ENCODE measurements at regions not wholly inside any gene's neighbourhood (a gene's known extent, or its start where the extent isn't known, plus 50 kb on each side); places are given as distances from the start of the nearest gene placed in this dataset.
"Not testable (repeated sequence)": the region's sequence is repeated elsewhere in the genome, so short reads cannot be mapped to it uniquely, and the experiment has no call there.

DNA sequence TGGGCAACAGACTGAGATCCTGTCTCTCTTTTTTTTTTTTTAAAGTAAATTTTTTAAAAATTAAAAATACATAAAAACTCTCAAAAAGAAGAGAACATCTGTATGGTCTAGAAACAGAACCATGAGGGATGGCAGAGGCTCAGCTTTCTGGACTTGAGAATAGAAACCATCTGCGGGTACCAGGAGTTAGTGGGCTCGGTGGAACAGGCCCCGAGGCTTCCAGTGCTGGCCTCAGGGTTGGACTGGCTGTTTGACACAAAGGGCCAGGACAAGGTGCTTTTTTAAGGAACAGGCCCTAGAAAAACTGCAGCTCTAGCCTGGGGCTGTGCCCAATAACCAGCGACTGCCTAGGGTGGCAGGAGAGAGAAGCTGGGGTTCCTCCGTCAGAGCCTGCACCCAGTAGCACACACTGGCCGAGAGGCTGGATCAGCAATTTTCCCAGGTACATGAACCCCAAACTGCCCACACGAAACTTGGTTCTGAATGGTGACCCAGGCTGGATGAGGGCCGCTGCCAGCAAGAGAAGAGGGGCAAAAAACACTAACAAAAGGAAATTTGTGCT is 131.0 kb upstream of the OLIG3 start:
- DNase-seq: no peak

DNA sequence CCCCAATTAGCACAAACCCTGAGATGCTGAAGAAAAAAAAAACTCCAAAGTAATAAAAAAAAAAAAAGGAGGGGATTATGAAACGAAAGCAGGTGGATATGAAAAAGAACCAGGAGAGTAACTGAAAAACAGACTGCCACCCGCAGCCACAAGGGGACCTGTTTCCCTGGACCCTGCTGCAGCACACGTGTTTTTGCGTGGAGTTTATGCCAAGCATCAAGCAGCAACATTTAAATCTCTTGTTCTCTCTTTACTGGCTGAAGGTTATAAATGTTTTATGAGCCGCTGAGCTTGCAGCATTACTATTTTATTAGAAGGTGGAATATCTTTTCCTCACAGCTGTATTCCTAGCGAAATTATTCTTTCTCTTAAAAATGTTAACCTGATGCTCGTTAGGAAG is 131.6 kb upstream of the OLIG3 start:
- DNase-seq: no peak

DNA sequence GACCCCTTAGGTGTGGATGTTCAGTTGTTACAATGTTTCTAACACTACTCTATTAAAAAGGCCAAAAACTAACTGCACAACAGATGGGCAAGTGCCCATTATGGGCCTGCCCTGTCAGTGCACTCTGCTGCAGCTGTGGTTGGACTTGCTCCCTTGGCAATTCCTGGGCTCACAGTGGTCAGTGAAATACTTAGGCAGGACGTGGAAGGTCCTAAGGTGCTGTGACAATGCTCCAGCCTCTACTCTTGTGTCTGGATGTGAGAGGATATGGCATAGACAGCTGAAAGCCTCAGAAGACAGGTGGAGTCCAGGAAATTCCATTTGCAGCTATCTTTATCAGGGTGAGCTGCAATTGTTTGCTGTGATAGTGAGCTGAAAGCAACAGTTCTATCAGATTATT is 136.5 kb upstream of the OLIG3 start:
- DNase-seq: no peak

DNA sequence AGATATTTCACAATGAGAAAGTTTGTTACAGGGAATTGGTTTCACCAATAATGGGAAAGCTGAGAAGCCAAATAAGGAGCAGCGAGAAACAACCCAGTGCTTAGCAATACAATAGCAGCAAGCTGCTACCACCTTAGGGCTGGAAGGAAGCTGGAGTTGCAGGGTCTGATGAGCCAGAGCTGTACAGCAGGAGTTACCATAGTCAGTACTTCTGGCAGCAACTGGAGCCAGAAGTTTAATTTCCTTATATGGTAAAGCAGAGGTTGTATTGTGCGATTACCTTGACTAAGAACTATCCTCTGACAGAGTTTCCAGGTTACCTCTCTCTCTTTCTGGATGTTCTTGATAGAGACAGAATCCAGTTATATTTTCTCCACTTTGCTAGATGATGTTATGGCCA is 137.1 kb upstream of the OLIG3 start:
- no peak for DNase-seq

DNA sequence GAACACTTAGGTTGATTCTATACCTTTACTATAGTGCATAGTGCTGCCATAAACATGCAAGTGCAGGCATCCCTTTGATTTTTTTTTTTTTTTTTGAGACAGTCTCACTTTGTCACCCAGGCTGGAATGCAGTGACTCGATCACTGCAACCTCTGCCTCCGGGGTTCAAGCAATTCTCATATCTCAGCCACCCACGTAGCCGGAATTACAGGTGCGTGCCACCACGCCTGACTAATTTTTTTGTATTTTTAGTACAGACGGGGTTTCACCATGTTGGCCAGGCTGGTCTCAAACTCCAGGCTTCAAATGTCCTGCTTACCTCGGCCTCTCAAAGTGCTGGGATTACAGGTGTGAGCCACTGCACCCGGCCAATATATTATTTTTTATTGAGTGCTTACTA is 140.0 kb upstream of the OLIG3 start:
- DNase-seq: not testable (repeated sequence)

DNA sequence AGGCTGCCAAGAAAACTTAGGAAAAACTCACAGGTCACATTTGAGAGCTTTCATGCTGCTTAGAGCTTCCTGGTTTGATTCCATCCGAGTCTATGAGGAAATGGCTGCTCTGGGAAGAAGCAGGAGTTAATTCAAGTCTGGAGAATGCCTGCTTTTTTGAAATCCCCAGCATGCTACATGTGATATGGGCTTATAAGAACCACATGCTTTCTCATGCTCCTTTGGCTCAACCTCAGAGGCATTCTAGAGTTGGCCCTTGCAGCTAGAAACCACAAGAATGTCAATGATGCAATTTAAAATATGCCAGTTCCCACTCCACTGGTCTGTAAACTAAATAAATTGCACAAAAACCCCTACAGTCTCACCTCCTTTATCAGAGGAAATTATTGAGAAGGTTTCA is 142.9 kb upstream of the OLIG3 start:
- DNase-seq: no peak

DNA sequence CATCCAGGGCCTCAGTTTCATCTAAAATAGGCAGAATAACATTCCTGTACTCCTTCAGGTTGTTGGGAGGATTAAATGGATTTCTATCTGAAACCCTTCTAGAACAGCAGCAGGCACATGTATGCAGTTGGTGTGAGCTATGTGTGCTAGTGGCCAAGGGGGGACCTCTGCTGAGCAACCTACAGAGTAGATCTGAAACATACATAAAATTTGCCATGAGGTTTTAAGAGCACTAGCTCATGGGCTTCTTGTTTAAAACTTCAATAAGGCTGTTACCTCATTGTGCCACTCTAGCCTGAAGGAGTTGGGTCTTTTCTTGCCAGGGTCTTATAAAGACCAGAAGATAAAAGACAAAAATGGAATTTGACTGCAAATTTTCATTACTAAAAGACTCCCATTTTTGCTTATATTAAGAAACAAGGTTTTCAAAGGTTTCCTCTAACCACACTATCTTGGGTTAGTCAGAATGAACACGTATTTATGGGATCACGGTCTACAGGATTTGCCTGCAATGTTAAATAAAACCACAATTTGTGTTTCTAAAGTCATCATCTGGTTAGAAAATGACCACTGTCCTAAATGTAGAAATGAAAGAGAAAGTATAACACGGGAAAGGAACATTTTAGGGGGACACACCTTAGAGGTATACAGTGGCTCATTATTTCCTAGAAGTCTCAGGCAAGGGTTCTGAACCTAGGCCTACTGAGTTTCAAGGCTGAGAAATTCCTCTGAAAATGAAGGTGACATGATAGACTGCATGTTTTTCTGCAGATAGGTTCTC is 144.9 kb upstream of the OLIG3 start:
- DNase-seq: no peak

DNA sequence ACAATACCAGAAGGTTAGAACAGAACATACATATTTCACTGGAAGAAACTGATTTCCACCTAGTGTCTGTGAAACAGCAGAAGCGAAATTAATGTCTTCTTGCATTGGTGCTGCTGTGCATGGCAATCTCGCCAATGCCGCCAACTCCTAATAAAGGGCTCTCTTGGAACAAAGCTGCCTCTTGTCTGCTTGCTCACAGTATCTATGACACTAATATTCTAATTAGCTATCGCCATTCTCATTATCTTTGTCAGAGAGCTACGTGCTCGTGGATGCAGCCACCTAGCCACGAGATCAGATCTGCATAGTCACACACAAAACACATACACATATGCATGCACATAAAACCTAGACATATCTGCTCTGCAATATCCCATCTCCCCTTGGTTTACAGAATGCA is 145.9 kb upstream of the OLIG3 start:
- DNase-seq: no peak

DNA sequence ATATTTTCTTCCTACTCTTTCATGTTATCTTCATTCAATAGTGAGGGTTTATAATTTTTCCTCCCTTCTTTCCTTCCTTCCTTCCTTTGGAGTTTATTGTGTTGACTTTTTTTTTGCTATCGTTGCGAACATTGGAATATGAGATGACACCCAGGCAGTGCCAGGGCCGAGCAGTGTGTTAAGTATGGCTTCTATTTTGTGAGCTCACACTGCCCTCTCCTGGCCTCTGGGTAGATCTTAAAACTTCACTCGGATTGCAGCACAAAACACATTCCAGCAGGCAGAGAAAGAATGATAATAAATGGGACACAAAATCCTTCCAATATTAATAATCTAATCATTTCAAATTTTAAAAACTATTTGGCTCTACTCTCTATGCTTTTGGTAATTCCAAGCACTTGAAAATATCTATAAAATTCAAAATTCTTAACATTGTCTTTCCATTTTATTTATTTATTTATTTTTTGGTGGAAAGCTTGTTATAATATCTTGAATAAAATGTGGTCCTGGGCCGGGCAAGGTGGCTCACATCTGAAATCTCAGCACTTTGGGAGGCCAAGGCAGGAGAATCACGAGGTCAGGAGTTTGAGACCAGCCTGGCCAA is 147.4 kb upstream of the OLIG3 start:
- DNase-seq: peak; percentile 75

DNA sequence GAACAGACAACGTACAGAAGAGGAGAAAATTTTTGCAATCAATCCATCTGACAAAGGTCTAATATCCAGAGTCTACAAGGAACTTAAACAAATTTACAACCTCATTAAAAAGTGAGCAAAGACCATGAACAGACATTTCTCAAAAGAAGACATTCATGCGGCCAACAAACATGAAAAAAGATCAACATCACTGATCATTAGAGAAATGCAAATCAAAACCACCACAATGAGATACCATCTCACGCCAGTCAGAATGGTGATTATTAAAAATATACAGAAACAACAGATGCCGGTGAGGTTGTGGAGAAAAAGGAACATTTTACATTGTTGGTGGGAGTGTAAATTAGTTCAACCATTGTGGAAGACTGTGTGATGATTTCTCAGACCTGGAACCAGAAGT is 149.0 kb upstream of the OLIG3 start:
- not testable (repeated sequence) for DNase-seq

DNA sequence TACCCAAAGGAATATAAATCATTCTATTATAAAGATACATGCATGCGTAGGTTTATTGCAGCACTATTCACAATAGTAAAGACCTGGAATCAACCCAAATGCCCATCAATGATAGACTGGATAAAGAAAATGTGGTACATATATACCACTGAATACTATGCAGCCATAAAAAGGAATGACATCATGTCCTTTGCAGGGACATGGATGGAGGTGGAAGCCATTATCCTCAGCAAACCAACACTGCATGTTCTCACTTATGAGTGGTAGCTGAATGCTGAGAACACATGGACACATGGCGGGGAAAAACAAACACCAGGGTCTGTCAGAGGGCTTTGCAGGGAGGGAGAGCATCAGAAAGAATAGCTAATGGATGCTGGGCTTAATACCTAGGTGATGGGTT is 149.4 kb upstream of the OLIG3 start:
- not testable (repeated sequence) for DNase-seq

DNA sequence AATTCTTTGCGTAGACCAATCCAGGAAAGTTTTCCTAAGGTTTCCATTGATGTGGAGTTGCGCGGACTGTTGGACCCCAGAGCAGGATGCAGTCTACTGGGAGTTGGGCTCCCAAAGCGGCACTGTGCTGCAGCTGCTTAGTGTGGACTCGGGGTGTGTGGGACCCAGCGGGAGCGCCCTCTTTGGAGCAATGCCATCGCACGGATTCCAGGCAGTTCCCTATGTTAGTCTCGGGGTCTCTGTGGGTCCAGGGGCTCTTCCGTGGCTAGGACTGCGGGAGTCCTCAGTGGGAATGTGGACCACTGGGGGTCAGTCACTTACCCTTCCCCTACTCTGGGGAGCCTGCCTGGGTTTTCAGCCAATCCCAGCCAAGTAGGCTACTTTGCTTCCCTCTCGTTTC is 151.7 kb upstream of the OLIG3 start:
- DNase-seq: no peak

DNA sequence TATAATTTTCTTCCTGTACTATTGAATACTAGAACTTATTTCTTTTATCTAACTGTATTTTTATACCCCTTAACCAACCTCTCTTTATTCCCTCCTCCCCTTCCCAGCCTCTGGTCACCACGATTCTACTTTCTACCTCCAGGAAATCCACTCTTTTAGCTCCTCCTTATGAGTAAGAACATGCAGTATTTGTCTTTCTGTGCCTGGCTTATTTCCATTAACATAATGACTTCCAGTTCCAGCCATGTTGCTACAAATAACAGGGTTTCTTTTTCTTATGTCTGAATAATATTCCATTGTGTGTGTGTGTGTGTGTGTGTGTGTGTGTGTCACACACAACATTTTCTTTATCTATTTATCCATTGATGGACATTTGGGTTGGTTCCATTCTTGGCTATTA is 152.3 kb upstream of the OLIG3 start:
- no peak for DNase-seq

DNA sequence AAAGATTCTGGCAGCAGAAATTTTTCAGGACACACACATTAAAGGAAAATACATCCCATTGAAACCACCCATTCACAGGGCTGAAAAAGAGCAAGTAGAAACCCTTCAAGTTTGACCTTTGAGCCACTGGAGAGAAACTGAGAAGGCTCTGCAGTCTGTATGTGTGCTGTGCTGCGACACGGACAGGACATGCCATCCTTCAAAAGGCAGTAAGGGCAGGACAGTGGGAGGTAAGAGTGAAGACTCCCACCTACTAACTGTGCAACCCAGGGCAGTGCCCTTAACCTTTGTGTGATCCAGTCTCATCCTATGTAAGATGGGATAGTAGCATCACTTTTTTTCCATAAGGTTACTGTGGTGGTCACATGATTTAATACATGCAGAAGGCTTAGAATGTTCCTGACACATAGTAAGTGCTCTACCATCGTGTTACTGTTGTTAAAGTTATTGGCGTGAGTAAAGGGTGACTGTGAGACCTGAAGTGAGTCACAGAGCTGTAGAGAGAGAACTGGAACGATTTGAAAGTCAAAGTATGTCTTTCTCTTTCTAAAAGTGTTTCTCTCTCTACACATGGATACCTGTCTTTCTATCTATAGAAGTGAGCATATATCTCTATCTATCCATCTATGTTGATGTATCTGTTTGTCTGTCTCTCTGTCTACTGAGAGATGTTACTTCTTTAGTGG is 153.7 kb upstream of the OLIG3 start:
- no peak for DNase-seq

DNA sequence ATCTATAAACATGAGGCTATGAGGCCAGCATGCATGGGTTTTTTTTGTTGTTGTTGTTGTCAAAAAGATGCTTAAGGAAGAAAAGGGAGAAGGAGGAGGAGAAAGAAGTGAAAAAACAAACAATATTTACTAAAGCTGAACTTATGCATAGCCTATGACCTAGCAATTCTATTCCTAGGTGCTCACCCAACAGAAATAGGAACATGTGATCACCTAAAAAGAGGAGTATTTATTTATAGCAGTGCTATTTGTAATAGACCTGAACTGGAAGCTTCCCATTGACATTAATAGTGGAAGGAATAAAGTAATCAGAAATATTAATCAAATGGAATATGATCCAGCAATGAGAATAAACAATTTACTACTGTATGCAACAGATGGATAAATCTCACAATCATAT is 156.5 kb upstream of the OLIG3 start:
- no peak for DNase-seq

DNA sequence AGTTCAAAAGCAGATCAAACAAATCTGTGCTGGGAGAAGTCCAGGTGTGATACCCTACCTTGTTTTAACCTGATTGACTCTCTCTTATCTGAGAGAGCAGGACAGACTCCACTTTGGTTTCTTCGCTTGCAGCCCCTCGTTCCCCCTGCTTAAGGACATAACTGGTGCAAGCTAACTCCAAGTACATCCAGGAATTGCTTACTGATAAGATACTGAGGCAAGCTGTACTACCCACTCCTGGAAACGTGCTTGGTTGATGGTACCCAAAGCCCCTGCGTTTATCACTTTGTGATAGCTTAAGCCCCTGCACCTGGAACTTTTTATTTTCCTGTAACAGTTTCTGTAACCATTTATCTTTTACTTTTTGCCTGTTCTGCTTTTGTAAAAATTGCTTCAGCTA is 157.0 kb upstream of the OLIG3 start:
- DNase-seq: no peak

DNA sequence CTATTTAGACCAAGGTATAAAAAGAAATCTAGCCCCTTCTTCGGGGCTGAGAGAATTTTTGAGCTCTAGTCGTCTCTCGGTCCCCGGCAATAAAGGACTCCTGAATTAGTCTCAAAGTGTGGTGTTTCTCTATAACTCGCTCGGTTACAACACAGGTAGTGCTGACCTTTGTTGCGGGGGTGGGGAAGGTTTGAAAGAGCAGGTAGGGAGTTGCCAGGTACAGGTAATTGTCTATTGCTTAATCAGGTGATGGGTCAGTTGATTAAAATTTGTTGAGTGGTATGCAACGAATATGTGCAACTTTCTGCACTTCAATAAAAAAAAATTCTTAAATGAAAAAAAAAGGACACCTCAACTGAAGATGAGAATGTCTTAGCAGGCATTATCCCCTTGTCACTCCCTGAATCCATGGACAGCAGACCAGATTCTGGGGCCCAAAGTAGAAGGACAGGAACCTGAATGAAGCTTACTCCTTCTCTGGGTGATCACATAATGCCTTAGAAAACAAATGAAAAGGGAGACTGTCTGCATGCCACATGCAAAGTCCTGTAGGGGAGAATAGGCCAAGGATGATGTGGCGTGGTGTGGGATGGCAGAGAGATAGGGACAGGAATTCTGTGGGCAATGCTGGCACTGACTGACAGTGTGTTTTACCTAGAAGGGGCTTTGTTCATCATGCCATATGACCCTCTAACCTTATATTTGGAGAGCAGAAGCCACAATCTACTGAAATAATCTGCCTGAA is 157.6 kb upstream of the OLIG3 start:
- DNase-seq: no peak

DNA sequence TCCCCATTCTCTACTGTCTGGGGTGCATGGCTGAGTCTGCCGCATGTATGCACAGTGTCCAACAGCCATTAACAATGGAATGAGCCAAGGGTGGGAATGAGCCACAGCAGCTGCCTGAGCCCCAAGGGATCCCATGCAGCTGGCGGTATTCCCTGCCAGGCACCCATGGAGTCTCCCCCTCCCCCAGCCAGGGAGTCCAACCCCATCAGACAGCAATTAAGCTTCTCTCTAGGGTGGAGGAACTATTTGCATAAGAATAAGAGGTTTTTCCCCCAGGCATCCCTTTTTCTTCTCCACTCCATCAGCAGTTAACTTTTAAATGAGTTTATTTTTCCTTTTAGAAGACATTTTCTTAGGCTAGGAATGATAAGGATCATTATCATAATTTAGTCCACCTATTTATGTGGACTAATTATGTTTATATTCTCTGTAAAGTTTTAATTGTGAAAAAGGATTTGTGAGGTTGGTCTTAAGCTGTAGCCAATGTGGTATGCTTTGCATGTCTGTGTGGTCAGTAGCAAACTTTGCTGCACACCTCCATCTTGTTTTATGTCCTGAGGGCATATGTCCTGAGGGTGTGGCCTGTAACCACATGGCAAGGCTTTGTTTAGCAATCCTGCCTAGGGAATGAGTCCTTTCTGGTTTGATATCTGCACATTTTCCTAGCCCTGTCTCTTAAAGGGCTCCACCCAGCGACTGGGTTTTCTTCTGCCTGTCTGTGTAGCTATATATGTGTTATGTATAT is 158.9 kb upstream of the OLIG3 start:
- no peak for DNase-seq

DNA sequence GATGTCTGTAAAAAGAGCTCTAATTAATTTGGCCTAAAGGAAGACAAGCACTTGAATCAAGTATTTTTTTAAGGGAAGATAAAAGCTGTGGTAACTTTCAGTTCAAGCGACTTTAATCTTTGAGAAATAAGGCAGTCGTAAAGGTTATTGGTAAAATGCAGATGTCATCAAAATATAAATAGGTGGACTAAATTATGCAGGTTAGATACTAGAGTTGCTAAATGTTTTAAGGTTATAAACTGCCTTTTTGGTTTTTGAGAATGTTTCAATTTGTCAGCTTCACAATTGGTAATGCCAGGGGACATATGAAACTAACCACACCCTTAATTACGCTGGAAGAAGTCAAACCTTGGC is 159.5 kb upstream of the OLIG3 start:
- DNase-seq: no peak

DNA sequence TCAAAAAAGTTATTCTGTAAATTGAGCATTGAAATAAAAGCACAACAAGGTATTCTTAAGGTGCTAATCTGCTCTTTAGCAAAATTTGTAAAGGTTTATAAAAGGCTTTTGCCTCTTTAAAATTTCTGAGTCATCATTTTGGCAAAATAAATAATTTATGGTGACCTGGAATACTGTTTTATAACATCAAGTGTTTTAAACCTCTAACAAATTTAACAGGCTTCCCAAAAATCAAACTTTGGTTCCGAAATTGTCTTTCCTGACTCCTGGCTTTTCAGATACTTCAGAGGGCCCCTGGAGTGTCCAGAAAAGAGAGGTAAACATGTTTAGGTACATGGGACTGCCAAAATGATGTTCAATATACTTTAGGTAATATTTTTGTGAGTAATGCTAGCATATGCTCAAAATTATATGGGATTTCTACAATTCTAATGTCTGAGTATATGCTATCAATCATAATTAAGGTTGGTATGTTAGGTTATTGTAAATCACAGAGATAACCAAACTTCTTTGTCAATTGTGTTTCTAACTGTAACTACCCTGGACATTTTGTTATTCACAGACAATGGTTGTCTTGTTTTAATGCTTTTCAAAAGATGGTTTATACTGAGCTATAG is 160.3 kb upstream of the OLIG3 start:
- no peak for DNase-seq

DNA sequence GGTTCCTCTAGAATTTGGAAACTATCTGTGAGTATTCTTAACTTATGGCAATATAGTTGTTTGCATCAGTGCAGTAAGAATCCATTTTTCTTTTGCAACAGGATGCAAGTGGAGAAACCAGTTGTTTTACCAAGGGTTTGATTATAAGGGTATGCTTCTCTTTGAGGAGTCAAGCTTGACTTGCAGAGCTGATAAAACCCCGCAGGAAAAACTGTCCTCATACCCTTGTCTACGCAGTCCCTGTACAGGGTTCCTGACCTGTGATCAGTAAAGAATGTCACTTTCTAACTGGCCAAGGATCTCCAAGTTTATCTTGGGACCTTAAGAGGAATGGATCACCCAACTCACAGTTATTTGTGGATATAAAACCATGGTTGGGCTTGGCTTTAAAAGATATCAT is 161.1 kb upstream of the OLIG3 start:
- no peak for DNase-seq

DNA sequence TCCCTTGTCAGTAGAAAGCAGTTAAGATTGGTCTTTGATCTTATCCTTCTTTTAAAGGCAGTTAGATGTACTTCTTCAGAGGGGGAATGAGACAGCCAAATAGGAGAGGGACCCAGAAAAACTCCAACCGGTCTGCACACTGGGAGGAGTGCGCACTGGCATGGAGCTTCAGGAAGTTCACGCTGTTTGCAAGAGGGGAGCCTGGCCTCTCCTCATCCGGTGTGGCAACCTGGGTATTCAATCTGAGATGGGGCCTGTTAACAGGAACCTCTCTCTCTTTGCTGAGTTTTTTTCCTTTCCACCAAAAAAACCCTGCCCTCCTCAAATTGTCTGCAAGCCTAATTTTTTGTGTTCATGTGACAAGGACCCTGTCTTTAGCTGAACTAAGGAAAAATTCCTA is 162.5 kb upstream of the OLIG3 start:
- DNase-seq: no peak

Data from CD4-positive, alpha-beta T cell treated with Interleukin-12 subunit alpha and Interleukin-12 subunit beta, for 1 hour (primary cell).